Astrocyte (in vitro differentiated cells and primary cell): ENCODE measurements at regions not wholly inside any gene's neighbourhood (a gene's known extent, or its start where the extent isn't known, plus 50 kb on each side); places are given as distances from the start of the nearest gene placed in this dataset.

Experiments used
- DNase-seq: peaks from one replicate; pipeline ENCODE4 v3.0.0-alpha.2; 2010; ENCODE audit warnings: low read depth
- FAIRE-seq: peaks from 2 replicates; lab custom pipeline; 2011; peaks lifted over from hg19 to GRCh38; lab: Jason Lieb, UNC
- H2AFZ ChIP-seq: 2 replicates; pipeline ENCODE4 v1.6.0; 2012; ENCODE audit warnings: low read depth, low read length, inconsistent platforms
- H3K27ac ChIP-seq: 2 replicates; pipeline ENCODE4 v1.5.1; 2011; ENCODE audit warnings: low read depth, low read length, inconsistent platforms
- H3K27me3 ChIP-seq: 2 replicates; pipeline ENCODE4 v1.6.0; 2011; ENCODE audit warnings: low read length, inconsistent platforms; ENCODE audit not compliant: insufficient read depth
- H3K36me3 ChIP-seq: 2 replicates; pipeline ENCODE4 v1.5.1; 2011; ENCODE audit warnings: low read length, inconsistent platforms; ENCODE audit not compliant: insufficient read depth
- H3K4me1 ChIP-seq: 2 replicates; pipeline ENCODE4 v1.5.1; 2011; ENCODE audit warnings: low read length, inconsistent platforms; ENCODE audit not compliant: insufficient read depth
- H3K4me2 ChIP-seq: 2 replicates; pipeline ENCODE4 v1.6.0; 2012; ENCODE audit warnings: low read length, inconsistent platforms
- H3K4me3 ChIP-seq: 2 replicates; pipeline ENCODE4 v1.5.1; 2011; ENCODE audit warnings: low read depth, mild to moderate bottlenecking, low read length, inconsistent platforms; ENCODE audit not compliant: insufficient read depth
- H3K79me2 ChIP-seq: 2 replicates; pipeline ENCODE4 v1.6.0; 2012; ENCODE audit warnings: mild to moderate bottlenecking, low read length, inconsistent platforms; ENCODE audit not compliant: insufficient read depth
- H3K9ac ChIP-seq: 2 replicates; pipeline ENCODE4 v1.6.0; 2012; ENCODE audit warnings: mild to moderate bottlenecking, low read length, inconsistent platforms
- H3K9me3 ChIP-seq: 2 replicates; pipeline ENCODE4 v1.5.1; 2012; ENCODE audit warnings: low read depth, mild to moderate bottlenecking, low read length, inconsistent platforms; ENCODE audit not compliant: insufficient read depth
- H4K20me1 ChIP-seq: 2 replicates; pipeline ENCODE4 v1.6.0; 2012; ENCODE audit warnings: low read length, inconsistent platforms; ENCODE audit not compliant: insufficient read depth
- H3K27ac Mint-ChIP-seq: one replicate; pipeline ENCODE4 v1.8.0; 2021; ENCODE audit warnings: mild to moderate bottlenecking, mixed read lengths; ENCODE audit not compliant: unreplicated experiment
- H3K27me3 Mint-ChIP-seq: one replicate; pipeline ENCODE4 v1.8.0; 2021; ENCODE audit warnings: low read depth, mixed read lengths; ENCODE audit not compliant: unreplicated experiment
- H3K36me3 Mint-ChIP-seq: one replicate; pipeline ENCODE4 v1.8.0; 2021; ENCODE audit warnings: low read depth, mixed read lengths; ENCODE audit not compliant: unreplicated experiment
- H3K4me1 Mint-ChIP-seq: one replicate; pipeline ENCODE4 v1.8.0; 2021; ENCODE audit warnings: low read depth, mixed read lengths; ENCODE audit not compliant: unreplicated experiment
- H3K4me3 Mint-ChIP-seq: one replicate; pipeline ENCODE4 v1.8.0; 2021; ENCODE audit warnings: mild to moderate bottlenecking, moderate library complexity, mixed read lengths; ENCODE audit not compliant: unreplicated experiment
- H3K9me3 Mint-ChIP-seq: one replicate; pipeline ENCODE4 v1.8.0; 2021; ENCODE audit warnings: mild to moderate bottlenecking, mixed read lengths; ENCODE audit not compliant: unreplicated experiment
- CTCF ChIP-seq: IDR thresholded peaks from 2 replicates; pipeline ENCODE4 v1.5.1; 2011; ENCODE audit warnings: low read depth, mild to moderate bottlenecking, inconsistent platforms, low read length, moderate library complexity; ENCODE audit not compliant: insufficient read depth
- EZH2 ChIP-seq: IDR thresholded peaks from 2 replicates; pipeline ENCODE4 v1.6.1; 2012; ENCODE audit warnings: mild to moderate bottlenecking, low read length, inconsistent platforms; ENCODE audit not compliant: insufficient read depth

GRCh38 chrX:68909945-68910344 is 81.1 kb downstream of the EFNB1 start:
- H3K36me3 Mint-ChIP-seq = no peaks in the 10 kb centered on the region
- FAIRE-seq (no peak), DNase-seq (no peak)
- no peaks in the 10 kb centered on the region for H3K9me3 Mint-ChIP-seq
- Histone ChIP-seq H3K4me2 (no peak overlapping the region), H3K9ac (no peak overlapping the region), H4K20me1 (no peaks in the 10 kb centered on the region), H3K27ac (no peak overlapping the region), H2AFZ (no peak overlapping the region), H3K79me2 (no peaks in the 10 kb centered on the region), H3K4me1 (no peaks in the 10 kb centered on the region), H3K36me3 (no peaks in the 10 kb centered on the region), H3K9me3 (no peaks in the 10 kb centered on the region), H3K27me3 (no peaks in the 10 kb centered on the region), H3K4me3 (no peak overlapping the region)
- H3K27ac Mint-ChIP-seq = no peak overlapping the region
- H3K27me3 Mint-ChIP-seq = peaks cover 13% of the 10 kb centered on the region
- H3K4me1 Mint-ChIP-seq = peaks cover 2% of the 10 kb centered on the region
- no peak overlapping the region for H3K4me3 Mint-ChIP-seq
- no peak for TF ChIP-seq EZH2
- no peak for TF ChIP-seq CTCF

- no peak overlapping the region for H2AFZ ChIP-seq
Observed at GRCh38 chrX:68908071-68908470, 79.2 kb downstream of the EFNB1 start.

More at GRCh38 chrX:68908071-68908470, 79.2 kb downstream of the EFNB1 start:
- DNase-seq (no peak), FAIRE-seq (no peak)
- H3K4me1 ChIP-seq = no peaks in the 10 kb centered on the region
- H3K4me3 ChIP-seq = no peak overlapping the region
- H3K9me3 Mint-ChIP-seq = no peaks in the 10 kb centered on the region
- peaks cover 2% of the 10 kb centered on the region for H3K4me1 Mint-ChIP-seq
- H3K4me3 Mint-ChIP-seq = no peak overlapping the region
- no peaks in the 10 kb centered on the region for H3K36me3 Mint-ChIP-seq
- H3K27me3 ChIP-seq = no peaks in the 10 kb centered on the region
- no peak overlapping the region for H3K27ac Mint-ChIP-seq
- TF ChIP-seq EZH2 (no peak), CTCF (no peak)
- H4K20me1 ChIP-seq = no peaks in the 10 kb centered on the region
- no peaks in the 10 kb centered on the region for H3K79me2 ChIP-seq
- no peak overlapping the region for H3K9ac ChIP-seq
- peaks cover 9% of the 10 kb centered on the region for H3K27me3 Mint-ChIP-seq
- no peak overlapping the region for H3K4me2 ChIP-seq
- H3K27ac ChIP-seq = no peak overlapping the region
- H3K36me3 ChIP-seq = no peaks in the 10 kb centered on the region
- H3K9me3 ChIP-seq = no peaks in the 10 kb centered on the region
